Stimulated activated CD4-positive, alpha-beta T cell treated with anti-CD3 and anti-CD28 coated beads, Interleukin-12 subunit alpha, Interleukin-12 subunit beta, amount 100 ng/mL, for 4 hours (primary cell): ENCODE measurements at regions not wholly inside any gene's neighbourhood (a gene's known extent, or its start where the extent isn't known, plus 50 kb on each side); places are given as distances from the start of the nearest gene placed in this dataset.

Source experiments
- DNase-seq: peaks from one replicate; pipeline ENCODE4 v3.0.0-alpha.2; 2020

- DNase-seq: no peak
Observed at GRCh38 chr13:103157434-103158145, 91.4 kb upstream of the SLC10A2 start.

- no peak for DNase-seq
Observed at GRCh38 chr13:103157016-103157415, 90.8 kb upstream of the SLC10A2 start.

- DNase-seq: no peak
Observed at GRCh38 chr13:103156346-103156998, 90.3 kb upstream of the SLC10A2 start.

- no peak for DNase-seq
Observed at GRCh38 chr13:103153466-103153865, 87.2 kb upstream of the SLC10A2 start.

- no peak for DNase-seq
Observed at GRCh38 chr13:103147961-103148360, 81.7 kb upstream of the SLC10A2 start.

GRCh38 chr13:103145442-103145841 lies 79.2 kb upstream of the SLC10A2 start:
- no peak for DNase-seq

- no peak for DNase-seq
Observed at GRCh38 chr13:103143432-103143831, 77.2 kb upstream of the SLC10A2 start.

GRCh38 chr13:103142151-103142550 lies 75.9 kb upstream of the SLC10A2 start:
- DNase-seq: no peak

GRCh38 chr13:103140001-103140671 lies 73.9 kb upstream of the SLC10A2 start:
- no peak for DNase-seq

GRCh38 chr13:103134271-103134670 lies 68.1 kb upstream of the SLC10A2 start:
- DNase-seq: no peak

GRCh38 chr13:103133556-103133955 lies 67.3 kb upstream of the SLC10A2 start:
- DNase-seq: no peak

GRCh38 chr13:103130681-103131210 lies 64.5 kb upstream of the SLC10A2 start:
- no peak for DNase-seq

GRCh38 chr13:103130146-103130545 lies 63.9 kb upstream of the SLC10A2 start:
- DNase-seq: no peak
